HG03159 (cell line): ENCODE measurements at regions not wholly inside any gene's neighbourhood (a gene's known extent, or its start where the extent isn't known, plus 50 kb on each side); places are given as distances from the start of the nearest gene placed in this dataset.

Experiments
- ATAC-seq: cut with Tn5 transposase; IDR thresholded peaks from one replicate; pipeline ENCODE4 v1.9.1; 2021; ENCODE audit warnings: mild to moderate bottlenecking, moderate library complexity; ENCODE audit not compliant: unreplicated experiment

DNA sequence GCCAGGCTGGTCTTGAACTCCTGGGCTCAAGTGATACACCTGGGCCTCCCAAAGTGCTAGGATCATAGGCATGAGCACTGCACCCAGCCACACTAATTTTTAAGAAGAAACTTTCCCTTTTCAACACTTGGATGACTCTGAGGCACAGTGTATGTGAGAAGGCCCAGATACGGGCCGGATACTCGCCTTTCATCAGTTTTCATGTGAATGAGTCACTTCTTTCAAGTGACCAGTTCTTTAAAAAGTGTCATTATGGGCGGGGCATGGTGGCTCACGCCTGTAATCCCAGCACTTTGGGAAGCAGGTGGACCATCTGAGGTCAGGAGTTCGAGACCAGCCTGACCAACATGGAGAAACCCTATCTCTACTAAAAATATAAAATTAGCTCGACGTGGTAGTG lies 120.8 kb downstream of the CTTN start:
- no peak for ATAC-seq

DNA sequence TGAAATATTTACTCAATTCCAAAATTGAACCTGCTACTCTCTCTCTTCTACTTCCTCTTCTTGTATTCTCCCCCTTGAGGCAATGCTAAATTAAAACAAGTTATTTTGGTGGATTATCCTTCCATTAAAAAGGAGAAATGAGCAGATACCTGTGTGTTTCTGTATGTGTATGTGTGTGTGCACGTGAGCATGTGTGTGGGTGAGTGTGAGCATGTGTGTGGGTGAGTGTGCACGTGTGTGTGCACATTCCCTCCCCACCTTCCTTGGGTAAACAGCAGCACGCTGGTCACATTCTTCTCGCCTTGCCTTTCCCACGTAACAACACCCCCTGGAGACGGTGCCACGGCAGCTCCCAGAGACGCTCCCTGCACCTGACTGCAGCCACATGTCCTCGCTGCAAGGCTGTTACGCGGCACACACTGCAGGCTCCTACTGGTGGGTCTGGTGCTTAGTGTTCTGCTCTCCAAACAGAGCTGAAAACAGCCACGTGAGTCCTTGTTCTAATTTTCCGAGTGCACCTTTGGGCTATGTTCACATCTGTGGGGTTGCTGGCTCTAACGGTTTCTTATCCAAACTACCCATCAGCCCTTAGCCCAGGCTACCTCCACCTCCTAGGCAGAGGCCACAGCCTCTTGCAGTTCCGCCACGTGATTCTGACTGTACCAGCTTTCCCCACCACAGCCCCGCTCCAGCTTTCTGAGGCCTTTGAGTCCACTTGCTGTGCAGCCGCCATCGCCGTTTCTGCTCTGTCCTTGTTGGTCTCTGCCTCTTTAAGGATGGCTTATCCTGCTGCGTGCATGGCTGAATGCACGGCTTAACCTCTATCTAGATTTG lies 123.4 kb downstream of the CTTN start:
- no peak for ATAC-seq

- no peak for ATAC-seq
Observed at GRCh38 chr11:70522309-70522592, 123.9 kb downstream of the CTTN start.

DNA sequence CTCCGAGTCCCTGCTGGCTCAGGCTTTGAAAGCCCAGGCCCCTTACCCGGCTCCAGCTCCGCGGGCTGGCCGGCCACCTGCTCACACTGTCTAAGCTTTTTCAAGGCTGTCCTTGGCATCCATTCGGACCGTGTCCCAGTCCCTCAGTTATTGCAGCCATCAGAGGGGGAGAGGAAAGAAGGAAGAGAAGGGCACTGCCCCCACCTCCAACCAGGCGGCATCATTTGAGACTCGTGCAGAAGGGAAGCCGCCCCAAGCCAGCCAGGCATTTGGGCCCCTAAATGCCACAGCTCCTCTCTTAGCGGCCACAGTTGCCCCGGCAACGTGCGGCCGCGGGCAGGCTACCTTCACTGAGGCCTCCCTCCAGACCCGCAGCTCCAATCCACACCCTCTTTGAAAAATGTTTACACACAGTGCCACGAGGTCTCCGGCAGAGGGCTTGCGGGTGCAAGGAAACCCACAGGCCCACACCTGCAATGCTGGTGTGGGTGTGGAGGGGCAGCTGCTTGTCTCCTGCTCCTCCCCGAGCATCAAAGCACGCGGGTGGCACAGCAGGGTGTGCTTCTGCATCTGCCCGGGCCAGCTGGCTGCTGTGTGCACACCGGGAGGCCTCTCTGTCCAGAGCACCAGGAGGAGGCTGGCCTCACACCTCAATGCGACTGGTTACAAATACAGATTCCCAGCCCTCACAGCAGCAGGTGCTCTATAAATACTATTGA lies 124.4 kb downstream of the CTTN start:
- ATAC-seq: no peak

- no peak for ATAC-seq
Observed at GRCh38 chr11:70523384-70524095, 125.2 kb downstream of the CTTN start.

- ATAC-seq: no peak
Observed at GRCh38 chr11:70524096-70524922, 126.0 kb downstream of the CTTN start.

DNA sequence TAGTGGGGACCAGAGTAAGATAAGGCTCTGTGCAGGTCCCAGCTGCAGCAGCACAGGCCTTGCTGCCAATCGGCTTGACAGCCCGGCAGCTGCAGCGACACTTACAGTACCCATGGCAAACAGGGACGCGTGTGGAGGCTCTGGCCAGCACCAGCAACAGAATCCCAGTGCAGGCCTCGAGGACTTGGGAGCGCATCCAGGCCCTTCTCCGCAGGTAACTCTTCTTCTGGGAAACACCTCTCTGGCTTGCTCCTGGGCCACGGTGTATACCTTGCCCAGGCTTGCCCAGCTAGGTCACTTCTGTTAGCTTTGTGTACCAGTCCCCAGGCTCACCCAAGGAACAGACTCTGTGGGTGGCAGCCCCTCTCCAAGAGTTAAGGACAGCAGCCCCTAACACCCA lies 126.7 kb downstream of the CTTN start:
- ATAC-seq: no peak

DNA sequence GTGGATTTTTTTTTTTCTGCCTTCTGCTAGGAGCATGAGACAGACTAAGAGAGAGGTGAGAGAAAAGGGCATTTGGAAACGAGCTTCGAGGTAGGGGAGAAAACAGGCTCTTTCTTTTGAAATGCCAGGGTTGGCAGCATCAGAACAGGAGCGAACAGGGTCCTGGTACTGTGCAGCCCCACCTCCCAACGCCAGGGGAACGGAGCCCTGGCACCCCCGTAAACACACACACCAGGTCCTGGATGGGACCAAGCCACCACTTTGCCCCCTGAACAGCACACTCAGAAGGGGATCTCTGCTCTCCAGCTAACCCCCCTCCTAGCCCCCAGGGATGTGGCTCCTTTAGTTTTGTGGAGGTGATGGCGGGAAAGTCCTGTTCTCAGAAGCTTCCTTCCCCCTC lies 127.1 kb downstream of the CTTN start:
- no peak for ATAC-seq

GRCh38 chr11:70526116-70527045 lies 128.1 kb downstream of the CTTN start:
- no peak for ATAC-seq

- ATAC-seq: no peak
Observed at GRCh38 chr11:70527046-70527395, 128.7 kb downstream of the CTTN start.

DNA sequence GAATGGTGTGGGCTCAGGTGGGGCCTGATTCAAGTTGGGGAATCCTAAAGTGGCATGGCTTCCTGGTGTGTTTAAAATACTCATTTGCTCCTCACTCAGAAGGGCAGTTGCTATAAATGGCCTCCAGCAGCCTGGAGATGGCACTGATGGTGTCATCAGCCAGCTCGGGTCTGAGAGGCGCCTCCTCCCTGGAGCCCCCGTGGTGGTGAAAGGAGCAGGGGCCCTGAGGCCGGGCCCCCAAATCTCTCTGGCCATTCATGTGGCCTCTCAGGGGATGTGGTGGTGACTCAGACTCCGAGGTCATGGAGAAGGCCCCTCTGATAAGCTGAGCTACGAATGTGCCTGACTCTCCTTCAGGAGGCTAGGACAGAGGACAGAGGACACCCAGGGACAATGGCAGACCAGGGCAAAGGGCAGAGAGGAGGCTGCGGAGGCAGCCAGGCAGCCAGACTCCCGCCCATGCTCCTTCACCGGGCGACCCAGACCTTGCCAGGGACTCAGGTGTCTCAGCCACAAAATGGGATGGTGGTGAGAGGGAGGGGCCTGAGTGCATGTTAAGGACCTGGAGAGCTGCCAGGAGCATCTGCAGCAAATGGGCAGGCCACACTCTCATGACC lies 129.2 kb downstream of the CTTN start:
- no peak for ATAC-seq

- ATAC-seq: no peak
Observed at GRCh38 chr11:70528046-70528793, 129.9 kb downstream of the CTTN start.

- no peak for ATAC-seq
Observed at GRCh38 chr11:70528794-70529580, 130.7 kb downstream of the CTTN start.

GRCh38 chr11:70530010-70530409 lies 131.7 kb downstream of the CTTN start:
- ATAC-seq: no peak

- no peak for ATAC-seq
Observed at GRCh38 chr11:70530629-70531185, 132.4 kb downstream of the CTTN start.

- no peak for ATAC-seq
Observed at GRCh38 chr11:70531281-70532065, 133.1 kb downstream of the CTTN start.

GRCh38 chr11:70532066-70532440 lies 133.7 kb downstream of the CTTN start:
- ATAC-seq: no peak
